ENCODE measurements at regions not wholly inside any gene's neighbourhood (a gene's known extent, or its start where the extent isn't known, plus 50 kb on each side); places are given as distances from the start of the nearest gene placed in this dataset.

DNA sequence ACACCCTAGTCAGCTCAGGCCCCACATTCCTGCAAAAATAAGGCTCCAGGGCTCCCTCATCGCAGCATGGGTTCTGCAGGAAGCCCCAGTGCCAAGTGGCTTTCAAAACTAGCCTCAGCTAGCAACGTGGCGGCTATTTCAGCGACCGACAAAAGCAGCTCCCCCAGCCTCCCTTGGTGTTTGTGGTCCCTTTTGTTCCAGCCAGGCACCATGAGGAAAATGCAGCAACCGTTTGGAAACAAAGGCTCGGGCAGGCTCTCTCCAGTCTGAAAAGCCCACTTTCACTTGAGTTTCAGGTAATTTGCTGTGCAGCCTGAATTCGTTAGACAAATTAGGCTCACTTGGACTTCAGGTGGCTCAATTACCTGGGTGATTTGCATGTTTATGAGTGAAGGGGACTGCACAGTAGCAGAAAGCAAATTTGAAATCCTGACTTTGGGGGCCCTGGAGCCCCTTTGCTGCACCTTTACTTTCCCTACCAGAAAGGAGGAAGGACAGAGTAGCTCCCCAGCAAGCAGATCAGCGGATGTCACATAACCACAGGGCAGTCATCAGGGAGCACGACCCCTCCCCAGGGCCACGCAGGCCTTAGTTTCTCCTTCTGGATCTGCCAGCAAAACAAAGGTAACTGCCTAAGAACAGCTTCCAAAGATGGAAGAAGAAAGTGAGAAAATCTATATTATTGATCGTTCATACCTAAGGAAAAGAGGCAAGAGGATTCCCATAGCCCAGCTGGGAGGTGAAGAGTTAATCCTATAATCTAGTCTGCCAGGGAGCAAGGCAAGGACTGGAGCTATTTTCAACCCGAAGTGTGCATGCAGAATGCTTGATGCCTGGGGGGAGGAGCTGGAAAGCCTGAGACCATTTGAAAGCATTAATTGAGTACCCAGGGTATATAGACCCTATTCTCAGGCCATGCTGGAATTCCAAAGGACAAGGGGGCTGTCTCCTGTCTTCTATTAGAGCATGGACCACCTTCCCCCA lies 143.1 kb upstream of the SDK2 start:
- no peak for DNase-seq

DNA sequence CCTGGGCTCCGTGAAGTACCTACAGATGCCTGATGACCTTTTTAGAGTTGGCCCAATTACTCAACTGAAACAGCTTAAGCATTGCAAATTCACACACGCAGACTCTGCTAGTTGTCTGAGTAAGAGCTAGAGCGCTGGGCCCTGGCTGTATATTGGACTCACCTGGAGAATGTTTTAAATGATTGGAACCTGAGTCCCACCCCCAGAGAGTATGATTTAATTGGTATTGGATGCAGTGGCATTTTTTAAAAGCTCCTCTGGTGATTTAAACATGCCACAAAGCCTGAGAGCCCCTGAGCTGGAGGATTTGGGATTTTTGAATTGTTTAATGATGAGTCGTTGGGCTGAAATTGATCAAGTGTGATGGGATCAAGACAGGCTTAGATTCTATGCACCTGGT lies 143.9 kb upstream of the SDK2 start:
- DNase-seq: no peak

DNA sequence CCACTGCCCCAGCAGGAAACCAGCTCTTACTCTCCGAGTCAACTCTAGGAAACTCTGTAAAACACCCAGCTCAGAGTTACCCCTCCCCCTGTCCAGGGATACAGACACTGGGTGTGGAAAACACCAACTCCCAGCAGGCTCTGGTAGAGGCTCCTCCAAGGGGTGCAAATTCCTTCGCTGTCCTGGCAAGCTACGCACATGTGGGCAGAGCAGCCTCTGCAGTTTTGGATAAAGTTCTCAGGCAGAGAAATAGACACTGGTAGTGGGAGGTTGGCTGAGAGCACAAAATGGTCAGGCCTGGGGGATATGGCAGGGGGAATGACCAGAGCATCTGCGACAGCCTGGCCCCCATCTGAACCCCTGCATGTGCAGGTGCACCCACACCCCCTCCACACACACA lies 146.9 kb upstream of the SDK2 start:
- no peak for DNase-seq

DNA sequence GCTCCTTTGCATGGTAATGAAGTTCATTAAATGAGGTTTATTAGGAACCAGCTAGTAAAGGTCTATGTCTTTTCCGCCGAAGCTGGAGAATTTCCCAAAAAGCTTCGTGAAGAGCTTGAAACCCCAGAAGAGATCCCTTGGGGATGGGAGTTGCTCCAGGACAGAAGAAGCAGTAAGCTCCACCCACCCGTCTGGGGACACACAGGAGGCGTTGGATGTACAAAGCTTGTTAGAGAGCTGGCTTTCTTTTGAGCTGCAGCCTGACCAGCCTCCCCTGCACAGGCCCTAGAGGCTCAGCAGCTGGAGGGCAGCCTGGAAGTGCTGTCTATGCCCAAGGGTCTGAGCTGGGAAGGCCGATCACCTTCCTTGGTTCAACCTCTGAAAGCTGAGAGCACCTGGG lies 147.4 kb upstream of the SDK2 start:
- DNase-seq: no peak

DNA sequence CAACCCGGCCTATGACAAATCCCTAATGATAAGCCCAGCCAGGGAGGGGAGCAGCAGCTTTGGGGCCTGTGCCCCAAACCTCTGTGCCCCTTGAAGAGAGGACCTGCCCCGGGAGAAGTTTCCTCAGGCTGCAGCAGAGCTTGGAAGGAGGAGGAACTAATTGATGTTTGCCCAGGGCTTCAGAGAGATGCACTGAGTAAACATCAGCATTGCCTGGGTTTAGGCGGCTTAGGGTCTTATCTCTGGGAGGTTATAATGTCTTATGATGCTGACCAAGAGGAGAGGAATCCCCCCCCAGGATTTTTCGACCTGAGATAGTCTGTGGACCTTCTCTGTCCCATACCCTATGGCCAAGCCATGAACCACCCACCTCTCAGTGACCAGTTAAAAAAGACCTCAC lies 148.7 kb upstream of the SDK2 start:
- DNase-seq: no peak

DNA sequence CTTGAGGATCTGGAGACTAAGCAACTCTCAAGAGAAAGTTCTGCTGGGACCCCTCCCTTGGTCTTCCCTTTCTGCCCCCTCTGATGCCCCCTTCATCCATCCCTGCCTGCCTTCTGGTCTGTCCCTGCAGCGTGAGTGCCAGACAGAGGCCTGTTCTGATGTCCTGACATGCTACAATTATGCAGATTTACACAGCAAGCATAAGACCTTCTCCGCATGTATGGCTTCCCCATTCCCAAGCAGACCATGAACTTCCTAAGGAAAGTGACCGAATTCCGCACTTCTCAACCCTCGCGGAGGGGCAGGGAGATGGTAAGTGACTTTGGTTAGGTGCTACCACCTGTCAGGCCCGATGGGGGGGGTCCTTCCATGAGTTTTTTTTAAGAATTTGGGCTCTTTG lies 150.1 kb upstream of the SDK2 start:
- DNase-seq: no peak

DNA sequence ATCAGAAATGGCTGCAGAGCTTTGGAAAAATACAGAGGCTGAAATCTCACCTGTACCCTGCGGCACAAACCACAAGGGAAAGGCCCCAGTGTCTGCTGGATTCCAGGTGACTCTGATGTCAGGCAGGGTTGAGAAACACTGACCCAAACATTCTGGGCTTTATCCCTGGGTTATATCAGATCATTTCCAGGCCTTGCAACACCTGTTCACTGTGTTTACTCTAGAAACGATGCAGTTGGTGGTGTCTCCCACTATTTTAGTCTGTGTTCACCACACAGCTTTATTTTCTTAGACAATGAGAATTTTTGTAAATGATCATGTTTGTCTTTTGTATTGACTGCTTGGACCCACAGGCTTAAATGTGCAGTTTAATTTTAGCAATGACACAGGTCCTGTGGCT lies 151.5 kb upstream of the SDK2 start:
- DNase-seq: no peak

DNA sequence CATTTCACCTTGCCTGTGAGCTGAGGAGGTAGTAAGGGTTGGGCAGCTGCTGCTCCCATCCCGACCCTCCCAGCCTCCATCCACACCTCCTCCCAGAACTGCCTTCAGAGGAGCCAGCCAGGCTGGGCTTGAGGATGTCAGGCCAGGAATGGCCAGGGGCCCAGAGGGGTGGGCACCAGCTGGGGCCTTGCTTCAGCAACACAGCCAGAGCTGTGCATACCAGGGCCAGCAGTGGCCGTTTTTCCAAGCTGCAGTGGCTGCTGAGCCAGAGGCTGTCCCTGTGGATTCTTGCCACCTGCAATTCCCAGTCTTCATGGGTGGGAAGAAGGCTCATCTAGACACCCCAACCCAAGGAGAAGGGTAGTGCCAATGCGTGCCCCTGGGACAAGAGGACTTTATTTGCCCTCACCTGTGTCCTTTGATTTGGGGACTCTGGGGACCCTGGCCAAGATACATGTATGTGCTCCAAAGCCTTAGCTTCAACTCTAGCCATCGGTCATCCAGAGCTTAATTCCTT lies 153.4 kb upstream of the SDK2 start:
- DNase-seq: no peak

DNA sequence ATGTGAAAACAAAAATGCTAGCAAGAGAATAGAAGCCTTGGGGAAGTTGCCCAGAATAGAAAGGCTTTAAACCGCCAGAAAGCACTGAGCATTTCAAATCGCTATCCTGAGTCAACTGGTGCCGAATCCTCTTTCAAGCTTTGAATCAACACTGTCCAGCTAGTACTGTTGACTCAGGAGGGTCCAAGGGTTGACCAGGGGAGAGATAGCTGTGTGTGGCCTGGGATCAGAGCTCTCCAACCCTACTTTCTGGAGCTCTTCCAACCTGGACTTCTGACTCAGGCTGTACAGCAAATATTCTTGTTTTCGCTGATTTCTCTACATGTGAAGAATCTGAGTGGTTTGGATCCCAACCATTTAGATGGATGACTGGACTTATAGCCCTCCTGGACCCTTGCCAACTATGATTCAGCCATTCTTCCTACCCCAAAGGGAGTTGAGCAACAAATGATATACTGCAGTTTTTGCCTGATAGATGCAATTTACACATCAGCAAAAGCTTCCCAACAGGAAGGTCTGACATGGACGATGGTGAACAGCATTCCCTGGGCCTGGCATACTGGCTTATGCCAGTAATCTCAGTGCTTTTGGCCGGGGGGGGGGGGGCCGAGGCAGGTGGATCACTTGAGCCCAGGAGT lies 154.0 kb upstream of the SDK2 start:
- no peak for DNase-seq

DNA sequence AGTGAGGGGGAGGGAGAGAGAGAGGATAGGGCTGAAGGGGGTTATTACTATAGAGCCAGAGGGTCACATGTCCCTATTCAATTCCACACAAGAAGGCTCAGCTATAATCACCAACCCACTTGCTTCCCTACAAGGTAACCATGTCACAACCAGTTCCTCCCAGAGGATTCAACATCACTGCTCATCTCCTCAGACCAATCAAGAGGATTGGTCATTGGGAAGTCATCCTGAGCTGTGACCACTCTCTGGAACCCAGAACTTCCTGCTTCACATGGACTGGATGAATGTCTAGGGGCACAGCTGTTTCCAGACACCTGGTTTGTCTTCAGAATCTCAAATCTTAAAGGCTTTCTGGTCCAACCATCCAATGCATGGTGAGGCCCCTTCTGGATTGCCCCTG lies 154.9 kb upstream of the SDK2 start:
- DNase-seq: no peak

DNA sequence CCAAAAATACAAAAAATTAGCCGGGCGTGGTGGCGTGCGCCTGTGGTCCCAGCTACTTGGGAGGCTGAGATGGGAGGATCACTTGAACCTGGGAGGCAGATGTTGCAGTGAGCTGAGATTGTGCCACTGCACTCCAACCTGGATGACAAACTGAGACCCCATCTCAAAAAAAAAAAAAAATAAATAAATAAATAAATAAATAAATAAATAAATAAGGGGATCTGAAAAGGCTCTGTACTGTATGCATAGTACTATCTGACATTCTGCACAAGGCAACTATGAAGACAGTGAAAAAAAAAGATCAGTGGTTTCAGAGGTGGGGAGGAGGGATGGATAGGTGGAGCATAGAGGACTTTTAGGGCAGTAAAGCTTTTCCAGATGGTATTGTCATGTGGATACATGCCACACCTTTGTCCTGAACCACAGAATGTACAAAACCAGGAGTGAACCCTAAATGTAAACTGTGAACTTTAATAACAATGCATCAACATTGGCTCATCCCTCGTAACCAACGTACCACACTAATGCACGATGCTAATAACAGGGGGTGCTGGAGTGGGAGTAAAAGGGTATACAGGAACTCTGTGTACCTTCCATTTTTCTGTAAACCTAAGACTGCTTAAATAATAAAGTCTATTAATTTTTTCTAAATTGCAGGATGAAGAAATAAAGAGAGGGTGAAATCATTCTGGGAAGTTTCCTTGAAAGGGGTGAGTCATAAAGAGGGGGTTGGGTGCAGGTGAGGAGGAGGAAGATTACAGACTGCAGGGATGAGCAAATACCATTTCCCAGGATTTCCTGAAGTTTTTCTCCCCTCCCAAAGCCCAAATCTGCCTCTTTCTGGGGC lies 155.8 kb upstream of the SDK2 start:
- DNase-seq: no peak

DNA sequence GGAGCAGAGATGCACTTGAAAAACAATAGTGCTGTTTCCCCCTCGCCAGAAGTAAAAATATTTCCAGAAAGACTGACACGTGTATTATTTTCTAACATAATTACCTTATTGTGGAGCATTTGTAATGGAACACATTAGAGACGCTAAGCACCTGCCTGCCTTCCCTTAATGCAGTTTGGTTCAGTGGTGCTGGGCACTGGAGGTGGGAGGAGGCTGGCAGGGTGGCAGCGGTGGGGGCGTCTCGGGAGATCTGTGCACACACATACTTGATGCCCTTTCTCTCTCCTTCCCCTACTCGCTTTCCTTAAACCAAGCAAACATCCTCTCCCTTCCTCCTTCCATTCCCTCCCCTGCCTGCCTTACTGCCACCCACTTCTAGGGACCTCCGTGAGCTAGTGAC lies 156.6 kb upstream of the SDK2 start:
- no peak for DNase-seq

DNA sequence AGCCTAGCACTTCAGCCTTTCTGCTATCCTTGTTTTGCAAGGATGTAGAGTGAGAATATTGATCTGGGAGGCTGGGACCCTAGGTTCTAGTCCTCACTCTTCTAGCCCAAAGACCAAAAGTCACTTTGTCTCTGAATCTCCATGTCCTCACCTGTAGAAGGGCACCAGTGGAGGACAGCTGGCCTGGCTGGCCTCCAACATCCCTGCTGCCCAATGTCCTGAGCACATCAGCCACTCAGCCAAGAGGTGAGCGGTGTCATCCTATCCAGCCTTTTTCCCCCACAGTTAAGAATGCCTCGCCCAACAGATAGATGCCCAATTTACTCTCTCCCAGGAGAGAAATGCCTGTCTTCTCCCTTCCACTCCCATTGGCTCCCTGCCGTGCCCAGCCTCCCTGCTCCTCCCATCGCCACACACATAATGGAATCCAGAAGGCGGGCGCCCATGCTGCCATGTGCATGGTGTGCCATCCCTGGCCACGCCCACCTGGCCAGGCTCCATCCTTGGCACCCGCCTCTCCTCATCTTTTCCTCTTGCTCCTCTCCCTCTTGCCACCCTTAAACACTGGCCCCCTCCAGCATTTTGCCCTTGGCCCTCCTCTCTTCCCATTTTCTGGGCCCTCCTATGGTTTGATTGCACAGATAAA lies 157.3 kb upstream of the SDK2 start:
- DNase-seq: no peak

DNA sequence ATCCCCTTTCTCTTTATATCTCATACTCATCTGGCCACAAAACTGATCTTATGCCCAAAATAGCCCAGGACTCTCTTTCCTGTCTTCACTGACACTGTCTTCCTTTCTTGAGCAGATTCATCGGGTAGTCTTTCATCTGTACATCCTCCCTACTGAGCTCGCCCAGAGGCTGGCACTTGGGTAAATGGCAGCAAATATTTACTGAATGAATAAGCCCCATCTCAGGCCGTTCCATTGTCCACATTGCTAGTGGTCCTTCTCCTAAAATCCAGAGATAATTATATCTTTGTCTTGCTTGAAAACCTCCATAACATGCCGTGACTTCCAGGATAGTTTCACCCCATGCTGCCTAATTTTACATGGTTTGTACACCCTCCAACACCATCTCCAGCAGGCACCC lies 158.1 kb upstream of the SDK2 start:
- DNase-seq: no peak

DNA sequence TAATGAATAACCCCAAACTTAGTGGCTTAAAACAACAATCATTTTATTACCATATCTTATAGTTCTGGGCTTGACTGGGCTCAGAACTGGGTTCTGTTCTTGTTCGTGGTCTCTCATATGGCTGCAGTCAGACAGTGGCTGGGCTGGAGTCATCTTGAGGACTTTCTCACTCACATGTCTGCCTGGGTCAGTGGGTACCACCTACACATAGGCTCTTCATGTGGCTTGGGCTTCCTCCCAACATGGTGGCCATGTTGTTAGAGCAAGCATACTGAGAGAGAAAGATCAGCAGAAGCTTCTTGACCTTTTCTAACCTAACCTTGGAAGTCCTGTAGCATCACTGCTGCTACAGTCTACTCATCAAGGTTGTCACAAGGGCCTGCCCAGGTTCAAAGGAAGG lies 158.6 kb upstream of the SDK2 start:
- no peak for DNase-seq

DNA sequence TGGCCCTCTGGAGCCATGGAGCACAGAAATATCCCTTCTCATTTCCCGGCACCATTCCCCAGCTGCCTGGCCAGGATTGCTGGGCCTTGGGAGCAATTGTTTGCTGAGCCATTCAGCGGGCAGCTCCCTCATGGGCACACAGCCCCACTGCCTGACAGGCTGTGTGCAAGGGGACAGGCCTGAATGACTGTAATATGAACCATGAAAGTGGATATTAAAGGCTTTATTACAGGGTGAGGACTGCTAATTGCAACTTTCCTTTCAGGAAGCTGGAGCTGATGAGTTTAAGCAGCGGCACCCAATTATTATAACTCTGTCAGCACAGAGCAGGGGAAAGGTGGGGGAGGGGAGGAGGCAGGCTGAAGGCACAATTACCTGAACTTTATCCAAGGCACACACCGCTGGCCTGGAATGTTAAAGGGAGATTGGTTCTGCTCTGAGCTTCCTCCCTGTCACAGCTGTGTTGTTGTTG lies 159.8 kb upstream of the SDK2 start:
- DNase-seq: no peak

DNA sequence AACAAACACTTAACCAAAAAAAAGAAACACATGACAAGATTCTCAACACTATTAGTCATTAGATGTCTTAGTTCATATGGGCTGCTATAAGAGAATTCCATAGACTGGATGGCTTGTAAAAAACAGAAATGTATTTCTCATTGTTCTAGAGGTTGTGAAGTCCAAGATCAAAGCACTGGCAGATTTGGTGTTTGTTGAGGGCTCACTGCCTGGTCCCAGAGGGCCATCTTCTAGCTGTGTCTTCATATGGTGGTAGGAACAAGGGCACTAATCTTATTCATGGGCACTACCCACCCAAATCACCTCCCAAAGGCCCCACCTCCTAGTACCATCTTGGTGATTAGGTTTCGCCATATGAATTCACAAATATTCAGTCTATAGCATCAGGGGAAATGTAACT lies 162.5 kb upstream of the SDK2 start:
- DNase-seq: no peak

DNA sequence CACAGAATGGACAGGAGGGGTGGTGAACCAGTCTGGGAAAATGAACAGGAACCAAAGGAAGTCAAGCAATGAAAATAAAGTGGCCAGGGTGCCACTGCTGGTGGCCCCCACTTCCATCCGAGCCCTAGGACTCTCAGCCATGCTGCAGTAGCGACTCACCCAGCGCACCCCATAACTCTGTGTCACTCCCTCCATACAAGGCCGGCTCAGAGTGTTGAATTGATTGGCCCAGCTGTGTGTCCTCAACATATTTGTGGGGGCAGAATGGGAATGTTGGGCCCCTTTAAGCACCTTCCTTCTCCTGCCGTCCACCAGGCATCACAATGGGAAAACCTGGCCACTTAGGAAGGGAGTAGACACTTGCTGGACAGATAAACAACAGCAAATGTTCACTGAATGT lies 169.0 kb upstream of the SDK2 start:
- DNase-seq: no peak

DNA sequence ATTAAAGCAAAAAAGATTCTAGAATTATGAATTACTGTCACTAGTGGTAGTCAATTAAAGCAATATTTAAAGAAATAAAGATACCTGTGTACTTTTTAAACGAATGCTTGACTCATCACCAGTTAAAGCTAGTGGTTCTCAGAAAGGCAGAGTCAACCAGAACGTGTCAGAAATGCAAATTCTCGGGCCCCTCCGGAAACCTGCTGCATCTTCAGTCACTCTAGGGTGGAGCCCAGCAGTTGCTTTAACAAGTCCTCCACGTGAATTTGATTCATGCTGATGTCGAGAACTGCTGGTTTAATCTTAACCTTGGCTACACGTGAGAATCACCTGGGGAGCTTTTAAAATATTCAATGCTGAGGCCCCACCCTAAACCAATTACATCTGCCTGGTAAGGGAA lies 169.8 kb upstream of the SDK2 start:
- no peak for DNase-seq

DNA sequence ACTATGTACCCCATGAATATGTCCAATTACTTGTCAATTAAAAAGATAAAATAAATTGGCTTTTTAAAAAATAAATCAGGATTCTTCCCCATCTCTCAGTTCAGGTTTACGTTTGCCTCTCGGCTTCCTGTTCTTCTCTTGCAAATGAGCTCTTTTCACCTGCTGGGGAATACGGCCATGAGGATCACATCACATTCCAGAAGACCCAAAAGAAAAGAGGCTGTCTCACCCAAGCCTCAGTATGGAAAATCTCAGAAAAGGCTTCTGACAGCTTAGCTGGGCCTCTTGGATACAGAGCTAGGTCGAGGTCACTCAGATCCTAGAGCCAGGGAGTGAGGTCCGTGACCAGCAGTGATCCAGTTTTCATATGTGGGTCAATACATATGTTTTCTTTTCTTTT lies 171.2 kb upstream of the SDK2 start:
- no peak for DNase-seq

DNA sequence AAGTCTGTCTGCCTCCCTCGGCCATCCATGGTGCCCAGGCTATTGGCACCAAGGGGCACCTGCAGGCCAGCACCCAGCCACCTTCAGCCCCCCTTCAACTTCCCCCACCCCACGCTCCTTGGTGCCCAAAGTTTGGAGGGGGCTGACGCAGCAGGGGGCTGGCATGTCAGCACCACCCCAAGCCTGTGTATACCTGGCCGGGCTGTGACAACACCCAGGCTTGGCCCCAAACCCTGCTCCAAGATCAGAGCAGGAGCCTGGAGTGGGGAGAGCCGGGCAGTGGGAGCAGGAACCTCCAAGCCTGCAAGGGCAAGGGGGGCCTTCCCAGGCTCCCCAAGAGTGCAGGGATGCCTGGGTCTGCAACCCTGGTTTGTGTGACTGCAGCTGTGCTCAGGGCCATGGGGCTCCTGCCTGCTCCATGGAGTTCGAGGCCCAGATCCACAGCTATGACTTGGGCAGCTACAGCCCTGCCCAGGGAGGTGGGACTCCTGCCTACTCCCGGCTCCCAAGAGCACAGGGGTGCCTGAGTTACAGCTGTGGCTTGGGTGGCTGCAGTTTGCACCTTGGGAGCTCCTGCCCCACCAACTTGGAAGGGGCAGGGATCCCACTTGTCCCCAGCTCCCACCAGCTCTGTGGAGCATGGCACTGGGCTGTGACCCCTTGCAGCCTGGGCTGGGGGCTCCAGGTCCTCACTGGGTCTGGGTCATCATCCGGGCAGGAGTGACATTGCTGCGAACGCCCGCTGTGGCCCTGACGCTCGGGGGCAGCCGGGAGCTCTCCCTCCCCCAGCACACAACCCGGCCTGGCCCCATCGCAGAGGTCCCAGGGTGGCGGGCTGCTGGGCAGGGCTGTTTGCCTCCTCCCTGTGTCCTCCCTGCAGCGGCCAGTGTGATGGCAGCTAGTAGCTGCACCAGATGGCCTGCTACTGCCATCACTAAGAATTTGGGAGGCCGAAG lies 175.5 kb upstream of the SDK2 start:
- DNase-seq: no peak
